Nephron progenitor cell (in vitro differentiated cells): ENCODE measurements at regions not wholly inside any gene's neighbourhood (a gene's known extent, or its start where the extent isn't known, plus 50 kb on each side); places are given as distances from the start of the nearest gene placed in this dataset.
A peak's percentile ranks its signal among the peaks of the same experiment; 100 is the strongest.

Experiments used
- DNase-seq: peaks from one replicate; pipeline ENCODE4 v3.0.0; 2021
- H3K27ac Mint-ChIP-seq: 2 replicates; pipeline ENCODE4 v1.8.0; 2021; ENCODE audit warnings: mild to moderate bottlenecking, moderate library complexity, mixed read lengths
- H3K27me3 Mint-ChIP-seq: 2 replicates; pipeline ENCODE4 v1.8.0; 2021; ENCODE audit warnings: mild to moderate bottlenecking, low read depth, mixed read lengths; ENCODE audit not compliant: poor library complexity
- H3K36me3 Mint-ChIP-seq: 2 replicates; pipeline ENCODE4 v1.8.0; 2021; ENCODE audit warnings: low read depth, mixed read lengths
- H3K4me1 Mint-ChIP-seq: 2 replicates; pipeline ENCODE4 v1.8.0; 2021; ENCODE audit warnings: mixed read lengths
- H3K4me3 Mint-ChIP-seq: 2 replicates; pipeline ENCODE4 v1.8.0; 2021; ENCODE audit warnings: mild to moderate bottlenecking, moderate library complexity, mixed read lengths
- H3K9me3 Mint-ChIP-seq: 2 replicates; pipeline ENCODE4 v1.8.0; 2021; ENCODE audit warnings: mild to moderate bottlenecking, moderate library complexity, mixed read lengths
- TF ChIP-seq, protein P1 (sequence below): fragments of 200-600 bp; sonication (generic); IDR thresholded peaks from 2 replicates; pipeline ENCODE4 v1.5.0; 2021; ENCODE audit warnings: antibody characterized with exemption

DNA sequence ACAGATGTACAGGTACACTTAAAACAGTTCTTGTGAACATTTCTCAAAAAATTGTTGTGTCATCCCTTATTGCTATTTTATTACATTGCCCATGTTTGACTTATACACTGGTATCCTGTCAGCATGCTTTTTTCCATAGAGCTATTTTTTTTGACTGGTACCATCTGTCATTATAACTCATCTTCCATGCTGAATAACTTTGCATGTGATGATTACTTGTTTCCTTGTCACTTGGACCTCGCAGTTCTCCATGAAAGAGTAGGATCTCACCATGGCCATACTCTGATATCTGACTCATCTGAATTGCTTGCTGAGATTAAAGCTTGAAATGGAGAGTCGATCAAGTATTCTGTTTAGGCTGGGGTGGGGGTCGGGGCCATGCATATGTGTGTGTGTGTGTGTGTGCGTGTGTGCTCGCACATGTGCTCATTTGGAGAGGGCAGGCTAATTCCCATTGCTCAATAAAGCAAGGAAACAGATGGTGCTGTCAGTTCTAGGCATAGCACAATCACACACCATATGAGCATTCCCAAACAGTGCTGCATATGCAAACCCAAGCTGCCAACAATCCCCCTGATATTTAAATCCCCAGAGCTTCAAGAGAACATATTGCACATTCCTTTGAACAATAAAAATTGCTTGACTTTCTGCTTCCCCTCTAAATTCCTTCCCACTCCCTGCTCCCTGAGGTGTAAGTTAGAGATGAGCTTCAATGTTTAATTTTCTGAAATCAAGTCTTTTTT, 62.9 kb downstream of the NHLRC3 start:
- Mint-ChIP-seq H3K27me3 (no peaks in the 10 kb centered on the region), H3K4me3 (no peak overlapping the region), H3K9me3 (no peaks in the 10 kb centered on the region), H3K4me1 (peaks cover 4% of the 10 kb centered on the region), H3K36me3 (no peaks in the 10 kb centered on the region), H3K27ac (no peak overlapping the region)
- DNase-seq: no peak
- TF ChIP-seq, protein P1, sequence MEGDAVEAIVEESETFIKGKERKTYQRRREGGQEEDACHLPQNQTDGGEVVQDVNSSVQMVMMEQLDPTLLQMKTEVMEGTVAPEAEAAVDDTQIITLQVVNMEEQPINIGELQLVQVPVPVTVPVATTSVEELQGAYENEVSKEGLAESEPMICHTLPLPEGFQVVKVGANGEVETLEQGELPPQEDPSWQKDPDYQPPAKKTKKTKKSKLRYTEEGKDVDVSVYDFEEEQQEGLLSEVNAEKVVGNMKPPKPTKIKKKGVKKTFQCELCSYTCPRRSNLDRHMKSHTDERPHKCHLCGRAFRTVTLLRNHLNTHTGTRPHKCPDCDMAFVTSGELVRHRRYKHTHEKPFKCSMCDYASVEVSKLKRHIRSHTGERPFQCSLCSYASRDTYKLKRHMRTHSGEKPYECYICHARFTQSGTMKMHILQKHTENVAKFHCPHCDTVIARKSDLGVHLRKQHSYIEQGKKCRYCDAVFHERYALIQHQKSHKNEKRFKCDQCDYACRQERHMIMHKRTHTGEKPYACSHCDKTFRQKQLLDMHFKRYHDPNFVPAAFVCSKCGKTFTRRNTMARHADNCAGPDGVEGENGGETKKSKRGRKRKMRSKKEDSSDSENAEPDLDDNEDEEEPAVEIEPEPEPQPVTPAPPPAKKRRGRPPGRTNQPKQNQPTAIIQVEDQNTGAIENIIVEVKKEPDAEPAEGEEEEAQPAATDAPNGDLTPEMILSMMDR: no peak

DNA sequence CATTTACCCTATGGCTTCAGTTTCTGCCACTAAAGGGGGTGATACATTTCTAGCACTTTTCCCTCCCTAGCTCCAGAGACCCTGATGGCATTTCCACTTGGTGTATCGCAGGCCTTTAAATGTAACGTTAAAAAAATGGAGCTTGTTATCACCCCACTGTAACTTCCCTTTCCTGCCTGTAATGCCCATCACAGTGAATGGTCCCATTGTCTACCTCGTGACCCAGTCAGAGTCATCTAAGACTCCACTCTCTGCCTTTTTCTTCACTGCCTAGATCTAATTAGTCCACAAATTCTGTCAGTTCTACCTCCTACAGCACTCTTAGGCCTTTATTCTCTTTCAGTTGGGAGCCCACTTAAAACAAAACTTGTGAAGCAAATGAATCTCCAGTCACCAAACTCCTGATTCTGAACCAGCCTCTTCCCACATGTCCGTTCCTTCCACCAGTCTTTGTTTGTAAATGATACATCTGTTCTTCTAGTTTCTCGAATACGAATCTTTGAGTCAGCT, 64.8 kb downstream of the NHLRC3 start:
- TF ChIP-seq, protein P1: no peak
- no peak for DNase-seq
- Mint-ChIP-seq H3K27me3 (no peaks in the 10 kb centered on the region), H3K36me3 (no peaks in the 10 kb centered on the region), H3K9me3 (no peaks in the 10 kb centered on the region), H3K4me1 (peaks cover 16% of the 10 kb centered on the region), H3K27ac (peak overlapping the region; percentile 0), H3K4me3 (no peak overlapping the region)

DNA sequence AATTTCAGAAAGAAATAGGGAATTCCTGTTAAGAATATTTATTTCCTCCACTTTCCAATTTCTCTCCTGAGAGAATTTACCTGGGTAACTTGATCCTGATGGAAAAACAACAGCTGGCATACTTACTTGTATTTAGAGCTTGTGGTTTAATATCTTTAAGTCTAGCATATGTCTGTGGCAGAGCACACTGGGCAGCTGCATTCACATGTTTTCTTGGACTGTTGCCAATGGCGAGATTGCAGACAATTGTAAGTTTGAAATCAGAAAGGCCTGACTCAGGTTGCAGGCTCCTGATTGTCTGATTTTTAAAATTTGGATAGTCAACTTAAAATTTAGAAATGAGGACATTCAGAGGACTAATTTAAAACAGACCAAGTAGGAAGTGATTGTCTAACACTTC, 66.9 kb downstream of the NHLRC3 start:
- Mint-ChIP-seq H3K9me3 (no peaks in the 10 kb centered on the region), H3K4me1 (peaks cover 16% of the 10 kb centered on the region), H3K27ac (no peak overlapping the region), H3K36me3 (no peaks in the 10 kb centered on the region), H3K27me3 (no peaks in the 10 kb centered on the region), H3K4me3 (no peak overlapping the region)
- TF ChIP-seq, protein P1: no peak
- DNase-seq: no peak

DNA sequence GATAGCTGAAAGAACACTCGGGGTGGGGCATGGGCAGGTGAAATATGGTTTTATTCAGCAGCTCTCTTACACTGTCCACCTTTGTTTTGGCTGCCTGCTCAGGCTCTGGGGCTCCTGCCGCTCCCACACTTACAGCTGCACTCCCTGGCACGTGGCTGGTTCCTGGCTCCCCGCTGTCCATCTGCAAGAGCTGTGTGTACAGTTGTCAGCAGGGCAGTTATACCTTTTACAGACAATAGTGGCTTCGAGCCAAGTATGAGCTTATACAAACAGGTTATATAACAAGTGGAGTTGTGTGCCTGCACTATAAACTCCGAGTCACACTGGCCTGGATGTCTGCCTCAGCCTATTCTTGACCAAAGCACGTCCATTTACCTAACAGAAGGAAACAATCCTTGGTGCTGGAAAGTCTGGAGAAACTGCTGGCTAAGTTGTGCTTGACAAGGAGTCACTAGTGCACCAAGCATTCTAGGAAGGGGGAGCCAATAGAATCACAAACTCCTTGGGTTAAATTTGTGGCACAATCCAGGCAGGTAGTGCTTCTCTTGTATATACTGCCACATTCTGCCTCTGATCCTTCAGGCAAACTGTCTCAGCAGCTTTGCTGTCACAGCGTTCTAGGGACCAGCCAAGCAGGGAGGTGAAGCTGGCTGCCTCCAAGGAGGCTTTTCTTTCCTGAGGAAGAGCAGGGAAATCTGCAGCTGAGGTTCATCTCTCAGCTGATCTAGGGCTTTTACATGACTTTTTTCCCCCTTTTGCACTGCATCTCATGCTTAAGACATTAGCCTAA, 68.2 kb downstream of the NHLRC3 start:
- Mint-ChIP-seq H3K27ac (no peak overlapping the region), H3K9me3 (no peaks in the 10 kb centered on the region), H3K36me3 (no peaks in the 10 kb centered on the region), H3K27me3 (no peaks in the 10 kb centered on the region), H3K4me1 (peaks cover 16% of the 10 kb centered on the region), H3K4me3 (no peak overlapping the region)
- DNase-seq: no peak
- TF ChIP-seq, protein P1: no peak

DNA sequence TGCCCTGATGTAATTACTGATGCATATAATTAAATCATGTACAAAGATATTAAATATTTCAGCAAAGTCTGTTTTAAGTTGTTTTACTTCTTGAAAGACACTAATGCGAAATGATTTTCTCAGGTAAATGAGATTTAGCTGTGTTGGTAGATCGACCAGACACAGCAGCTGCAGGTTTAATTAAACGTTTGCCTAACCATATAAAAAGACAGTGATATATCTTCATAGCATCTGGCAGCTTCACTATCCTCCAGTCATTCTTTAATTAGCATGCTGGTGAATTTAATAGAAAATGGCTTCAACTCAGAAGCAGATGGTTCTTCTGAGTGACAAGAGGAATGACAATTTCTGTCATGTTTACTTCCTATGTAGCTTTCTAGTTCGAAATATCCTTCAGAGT, 69.3 kb downstream of the NHLRC3 start:
- no peak overlapping the region for H3K27ac Mint-ChIP-seq
- H3K36me3 Mint-ChIP-seq: no peaks in the 10 kb centered on the region
- H3K4me3 Mint-ChIP-seq: no peak overlapping the region
- H3K4me1 Mint-ChIP-seq: peaks cover 16% of the 10 kb centered on the region
- no peak for DNase-seq
- H3K27me3 Mint-ChIP-seq: no peaks in the 10 kb centered on the region
- TF ChIP-seq, protein P1: no peak
- no peaks in the 10 kb centered on the region for H3K9me3 Mint-ChIP-seq
